ELR (cell line): ENCODE measurements at regions not wholly inside any gene's neighbourhood (a gene's known extent, or its start where the extent isn't known, plus 50 kb on each side); places are given as distances from the start of the nearest gene placed in this dataset.
"Not testable (repeated sequence)": the region's sequence is repeated elsewhere in the genome, so short reads cannot be mapped to it uniquely, and the experiment has no call there.

Experiments used
- DNase-seq: peaks from one replicate; pipeline ENCODE4 v3.0.0-alpha.2; 2015; ENCODE audit warnings: low read depth

GRCh38 chr9:99632349-99633038 is 189.2 kb upstream of the NR4A3 start:
- DNase-seq = no peak

- DNase-seq = no peak
Observed at GRCh38 chr9:99633265-99633664, 188.4 kb upstream of the NR4A3 start.

- peak; percentile 20 for DNase-seq
Observed at GRCh38 chr9:99634186-99634585, 187.5 kb upstream of the NR4A3 start.

GRCh38 chr9:99635032-99635431 is 186.7 kb upstream of the NR4A3 start:
- no peak for DNase-seq

GRCh38 chr9:99637641-99638040 is 184.0 kb upstream of the NR4A3 start:
- no peak for DNase-seq

- DNase-seq = no peak
Observed at GRCh38 chr9:99638971-99639370, 182.7 kb upstream of the NR4A3 start.

- no peak for DNase-seq
Observed at GRCh38 chr9:99647604-99648003, 174.1 kb upstream of the NR4A3 start.

GRCh38 chr9:99650187-99650874 is 171.4 kb upstream of the NR4A3 start:
- DNase-seq = no peak

- DNase-seq = no peak
Observed at GRCh38 chr9:99660191-99660636, 161.5 kb upstream of the NR4A3 start.

GRCh38 chr9:99663297-99663696 is 158.4 kb upstream of the NR4A3 start:
- DNase-seq = no peak

GRCh38 chr9:99663856-99664255 is 157.8 kb upstream of the NR4A3 start:
- DNase-seq = no peak

GRCh38 chr9:99666571-99666970 is 155.1 kb upstream of the NR4A3 start:
- no peak for DNase-seq

GRCh38 chr9:99670886-99671285 is 150.8 kb upstream of the NR4A3 start:
- not testable (repeated sequence) for DNase-seq

- DNase-seq = peak; percentile 47
Observed at GRCh38 chr9:99677281-99677680, 144.4 kb upstream of the NR4A3 start.

- DNase-seq = no peak
Observed at GRCh38 chr9:99678566-99678965, 143.1 kb upstream of the NR4A3 start.

GRCh38 chr9:99680191-99680590 is 141.5 kb upstream of the NR4A3 start:
- DNase-seq = peak; percentile 71

- no peak for DNase-seq
Observed at GRCh38 chr9:99681113-99681512, 140.6 kb upstream of the NR4A3 start.

GRCh38 chr9:99682378-99682777 is 139.3 kb upstream of the NR4A3 start:
- no peak for DNase-seq

GRCh38 chr9:99682870-99683269 is 138.8 kb upstream of the NR4A3 start:
- no peak for DNase-seq

GRCh38 chr9:99690573-99690972 is 131.1 kb upstream of the NR4A3 start:
- DNase-seq = no peak

GRCh38 chr9:99693888-99694287 is 127.8 kb upstream of the NR4A3 start:
- no peak for DNase-seq

GRCh38 chr9:99694393-99694792 is 127.3 kb upstream of the NR4A3 start:
- no peak for DNase-seq

- no peak for DNase-seq
Observed at GRCh38 chr9:99699396-99699795, 122.3 kb upstream of the NR4A3 start.

- DNase-seq = no peak
Observed at GRCh38 chr9:99712214-99712613, 109.5 kb upstream of the NR4A3 start.
